ENCODE measurements at regions not wholly inside any gene's neighbourhood (a gene's known extent, or its start where the extent isn't known, plus 50 kb on each side); places are given as distances from the start of the nearest gene placed in this dataset.

- TF ChIP-seq, protein P1, sequence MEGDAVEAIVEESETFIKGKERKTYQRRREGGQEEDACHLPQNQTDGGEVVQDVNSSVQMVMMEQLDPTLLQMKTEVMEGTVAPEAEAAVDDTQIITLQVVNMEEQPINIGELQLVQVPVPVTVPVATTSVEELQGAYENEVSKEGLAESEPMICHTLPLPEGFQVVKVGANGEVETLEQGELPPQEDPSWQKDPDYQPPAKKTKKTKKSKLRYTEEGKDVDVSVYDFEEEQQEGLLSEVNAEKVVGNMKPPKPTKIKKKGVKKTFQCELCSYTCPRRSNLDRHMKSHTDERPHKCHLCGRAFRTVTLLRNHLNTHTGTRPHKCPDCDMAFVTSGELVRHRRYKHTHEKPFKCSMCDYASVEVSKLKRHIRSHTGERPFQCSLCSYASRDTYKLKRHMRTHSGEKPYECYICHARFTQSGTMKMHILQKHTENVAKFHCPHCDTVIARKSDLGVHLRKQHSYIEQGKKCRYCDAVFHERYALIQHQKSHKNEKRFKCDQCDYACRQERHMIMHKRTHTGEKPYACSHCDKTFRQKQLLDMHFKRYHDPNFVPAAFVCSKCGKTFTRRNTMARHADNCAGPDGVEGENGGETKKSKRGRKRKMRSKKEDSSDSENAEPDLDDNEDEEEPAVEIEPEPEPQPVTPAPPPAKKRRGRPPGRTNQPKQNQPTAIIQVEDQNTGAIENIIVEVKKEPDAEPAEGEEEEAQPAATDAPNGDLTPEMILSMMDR (IDR thresholded peaks at IDR 0.05; ENCODE audit: low read length, missing control alignments): no peak
- DNase-seq (ENCODE audit: low read depth): no peak
- no peak overlapping the region for H3K4me3 ChIP-seq (replicated peaks; ENCODE audit: low read depth, low read length)
Observed at GRCh38 chr7:37541810-37542443, 93.3 kb upstream of the ELMO1 start.

GRCh38 chr7:37545619-37546534 is 97.2 kb upstream of the ELMO1 start:
- TF ChIP-seq, protein P1 (IDR thresholded peaks at IDR 0.05; ENCODE audit: low read length, missing control alignments): no peak
- no peak overlapping the region for H3K4me3 ChIP-seq (replicated peaks; ENCODE audit: low read depth, low read length)
- no peak for DNase-seq (ENCODE audit: low read depth)

DNA sequence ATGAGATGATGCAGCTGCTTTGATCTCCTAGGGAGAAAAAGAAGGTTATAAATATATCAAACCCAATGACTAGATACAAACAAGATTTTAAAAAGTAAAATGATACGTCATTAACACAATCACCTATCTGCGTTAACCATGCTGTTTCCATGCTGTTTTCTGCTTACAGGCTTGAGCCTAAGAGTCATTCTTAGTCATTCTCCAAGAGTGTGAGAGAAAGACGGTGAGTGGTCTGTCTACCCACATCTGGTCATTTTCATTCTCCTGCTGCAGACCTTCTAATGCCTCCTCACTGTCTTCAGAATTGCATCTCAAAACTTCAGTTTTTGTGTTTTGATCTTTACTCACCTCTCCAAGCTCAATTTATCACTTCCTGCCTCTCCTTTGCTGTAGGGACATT is 98.0 kb upstream of the ELMO1 start:
- TF ChIP-seq, protein P1 (IDR thresholded peaks at IDR 0.05; ENCODE audit: low read length, missing control alignments): no peak
- no peak for DNase-seq (ENCODE audit: low read depth)
- H3K4me3 ChIP-seq (replicated peaks; ENCODE audit: low read depth, low read length): no peak overlapping the region

GRCh38 chr7:37549076-37549931 is 100.6 kb upstream of the ELMO1 start:
- TF ChIP-seq, protein P1 (IDR thresholded peaks at IDR 0.05; ENCODE audit: low read length, missing control alignments): no peak
- DNase-seq (ENCODE audit: low read depth): no peak
- no peak overlapping the region for H3K4me3 ChIP-seq (replicated peaks; ENCODE audit: low read depth, low read length)

GRCh38 chr7:37550426-37550825 is 101.8 kb upstream of the ELMO1 start:
- H3K4me3 ChIP-seq (replicated peaks; ENCODE audit: low read depth, low read length): no peak overlapping the region
- TF ChIP-seq, protein P1 (IDR thresholded peaks at IDR 0.05; ENCODE audit: low read length, missing control alignments): no peak
- no peak for DNase-seq (ENCODE audit: low read depth)

DNA sequence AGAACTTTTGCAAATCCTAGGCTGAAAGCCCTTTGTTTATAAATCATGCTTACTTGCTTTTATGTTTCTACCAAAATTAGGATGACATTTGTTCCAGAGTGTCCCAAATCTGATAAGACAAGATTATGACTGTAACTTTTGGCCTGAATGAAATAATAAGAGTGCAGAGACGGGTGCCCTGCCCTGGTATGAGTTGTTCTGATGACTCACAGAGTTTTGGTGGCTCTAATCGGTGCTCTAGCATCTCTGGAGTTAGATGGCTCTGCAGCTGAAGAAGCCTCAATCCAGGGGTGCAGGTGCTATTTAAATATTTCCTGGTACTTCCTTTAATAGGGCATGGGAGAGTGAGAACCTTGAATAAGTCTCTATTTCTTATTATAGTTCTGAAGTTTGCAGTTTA is 102.2 kb upstream of the ELMO1 start:
- TF ChIP-seq, protein P1 (IDR thresholded peaks at IDR 0.05; ENCODE audit: low read length, missing control alignments): no peak
- no peak for DNase-seq (ENCODE audit: low read depth)
- H3K4me3 ChIP-seq (replicated peaks; ENCODE audit: low read depth, low read length): no peak overlapping the region

Measured in fibroblast of pulmonary artery (primary cell).